CD8-positive, alpha-beta memory T cell (primary cell): ENCODE measurements at regions not wholly inside any gene's neighbourhood (a gene's known extent, or its start where the extent isn't known, plus 50 kb on each side); places are given as distances from the start of the nearest gene placed in this dataset.

Experiments
- CTCF ChIA-PET: fragments of 350-600 bp; sonication (Branson Sonifier 250); formaldehyde crosslinking; loops from one replicate; lab custom pipeline; 2021; ENCODE audit warnings: antibody characterized with exemption; lab: Charles Lee
- POLR2A ChIA-PET: fragments of 350-600 bp; sonication (Branson Sonifier 250); formaldehyde crosslinking; loops from one replicate; lab custom pipeline; 2021; ENCODE audit warnings: antibody characterized with exemption; lab: Charles Lee
- DNase-seq, 5 donors: peaks; one replicate each; pipeline versions ENCODE4 v3.0.0 to v3.0.0-alpha.2; 2020 to 2022; ENCODE audit warnings: mixed read lengths in 1 of 5
- H3K27ac ChIP-seq: one replicate; pipeline ENCODE4 v1.7.0; 2013; ENCODE audit warnings: low read depth, mild to moderate bottlenecking, low read length, moderate library complexity
- H3K27me3 ChIP-seq: 2 replicates; pipeline ENCODE4 v1.7.0; 2013; ENCODE audit warnings: low read length, mild to moderate bottlenecking; ENCODE audit not compliant: insufficient read depth, poor library complexity, severe bottlenecking
- H3K36me3 ChIP-seq: 2 replicates; pipeline ENCODE4 v1.7.0; 2013; ENCODE audit warnings: mild to moderate bottlenecking, low read length, moderate library complexity; ENCODE audit not compliant: insufficient read depth
- H3K4me1 ChIP-seq: 2 replicates; pipeline ENCODE4 v1.7.0; 2013; ENCODE audit warnings: mild to moderate bottlenecking, low read length, moderate library complexity; ENCODE audit not compliant: insufficient read depth
- H3K4me3 ChIP-seq: 2 replicates; pipeline ENCODE4 v1.7.0; 2013; ENCODE audit warnings: mild to moderate bottlenecking, low read length
- H3K9me3 ChIP-seq: 2 replicates; pipeline ENCODE4 v1.7.0; 2013; ENCODE audit warnings: mild to moderate bottlenecking, low read length
- H3K27ac Mint-ChIP-seq, 8 donors: one replicate each; pipeline ENCODE4 v1.8.0; 2020 to 2021; ENCODE audit warnings: mixed read lengths in 8 of 8, mild to moderate bottlenecking in 6 of 8, inconsistent platforms in 3 of 8, moderate library complexity in 3 of 8
- H3K27me3 Mint-ChIP-seq, 2 donors: one replicate each; pipeline ENCODE4 v1.8.0; 2020 to 2021; ENCODE audit warnings: mixed read lengths in 2 of 2, mild to moderate bottlenecking in 1 of 2, moderate library complexity in 1 of 2
- H3K36me3 Mint-ChIP-seq, 3 donors: one replicate each; pipeline ENCODE4 v1.8.0; 2020 to 2021; ENCODE audit warnings: mixed read lengths in 3 of 3, inconsistent platforms in 1 of 3, mild to moderate bottlenecking in 1 of 3
- H3K4me1 Mint-ChIP-seq, 3 donors: one replicate each; pipeline ENCODE4 v1.8.0; 2020 to 2021; ENCODE audit warnings: mixed read lengths in 3 of 3, inconsistent platforms in 1 of 3, mild to moderate bottlenecking in 1 of 3
- H3K4me3 Mint-ChIP-seq, 7 donors: one replicate each; pipeline ENCODE4 v1.8.0; 2020 to 2021; ENCODE audit warnings: mixed read lengths in 7 of 7, mild to moderate bottlenecking in 6 of 7, moderate library complexity in 4 of 7, inconsistent platforms in 2 of 7
- H3K9me3 Mint-ChIP-seq, 5 donors: one replicate each; pipeline ENCODE4 v1.8.0; 2020 to 2022; ENCODE audit warnings: mixed read lengths in 5 of 5, mild to moderate bottlenecking in 3 of 5, moderate library complexity in 2 of 5, inconsistent platforms in 1 of 5

DNA sequence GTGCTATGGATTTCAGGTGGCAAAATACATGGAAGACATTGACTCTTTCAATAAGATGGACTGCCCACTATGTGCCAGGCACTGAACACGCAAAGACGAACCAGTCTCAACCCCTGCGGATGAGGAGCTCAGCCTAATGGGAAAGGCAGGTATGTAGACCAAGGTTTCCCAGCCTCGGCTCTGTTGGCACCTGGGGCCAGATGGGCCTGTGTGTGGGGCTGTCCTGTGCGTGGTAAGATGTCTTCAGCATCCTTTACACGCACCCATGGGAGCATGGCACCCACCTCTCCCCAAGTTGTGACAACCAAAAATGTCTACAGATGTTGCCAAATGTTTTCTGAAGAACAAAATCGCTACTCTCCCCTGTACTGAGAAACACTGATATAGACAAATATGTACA is 82.6 kb upstream of the FOXQ1 start:
- peaks cover 13 to 14% of the 10 kb centered on the region in 2 donors for H3K27me3 Mint-ChIP-seq
- H3K9me3 Mint-ChIP-seq, result no peaks in the 10 kb centered on the region
- Histone ChIP-seq H3K36me3 (no peaks in the 10 kb centered on the region), H3K4me3 (no peak overlapping the region), H3K4me1 (no peaks in the 10 kb centered on the region), H3K27ac (no peak overlapping the region), H3K27me3 (no peaks in the 10 kb centered on the region), H3K9me3 (no peaks in the 10 kb centered on the region)
- DNase-seq, result no peak
- CTCF ChIA-PET, result no interaction called here
- no peak overlapping the region for H3K4me3 Mint-ChIP-seq
- no peaks in the 10 kb centered on the region for H3K36me3 Mint-ChIP-seq
- POLR2A ChIA-PET, result no interaction called here
- no peak overlapping the region for H3K27ac Mint-ChIP-seq
- H3K4me1 Mint-ChIP-seq, result no peaks in the 10 kb centered on the region

DNA sequence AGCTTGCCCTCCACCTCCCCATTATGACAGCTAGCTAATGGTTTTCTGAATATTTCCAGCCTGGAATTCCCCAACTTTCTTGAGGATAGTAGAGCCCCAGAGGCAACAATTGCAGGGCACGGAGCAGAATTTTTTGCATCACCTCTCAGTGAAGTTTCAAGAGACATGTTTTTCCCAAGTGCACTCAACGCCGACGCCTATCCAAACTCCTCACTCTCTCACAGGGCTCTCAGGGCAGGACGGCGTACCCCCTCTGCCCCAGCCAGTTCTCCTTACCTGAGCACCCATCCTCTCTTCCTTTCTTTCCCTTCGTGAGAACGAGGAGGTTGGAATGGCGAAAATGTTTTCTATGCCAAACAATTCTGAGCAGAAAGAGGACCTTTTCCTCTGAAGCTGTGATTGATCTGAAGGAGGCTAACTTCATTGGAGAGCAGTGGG is 83.1 kb upstream of the FOXQ1 start:
- no peak overlapping the region for H3K4me3 Mint-ChIP-seq
- no peak for DNase-seq
- ChIA-PET CTCF (no interaction called here), POLR2A (no interaction called here)
- Histone ChIP-seq H3K4me3 (no peak overlapping the region), H3K27ac (no peak overlapping the region), H3K36me3 (no peaks in the 10 kb centered on the region), H3K9me3 (no peaks in the 10 kb centered on the region), H3K4me1 (no peaks in the 10 kb centered on the region), H3K27me3 (no peaks in the 10 kb centered on the region)
- no peaks in the 10 kb centered on the region for H3K9me3 Mint-ChIP-seq
- H3K4me1 Mint-ChIP-seq, result no peaks in the 10 kb centered on the region
- H3K27me3 Mint-ChIP-seq, result peaks cover 10 to 13% of the 10 kb centered on the region in 2 donors
- H3K27ac Mint-ChIP-seq, result no peak overlapping the region
- H3K36me3 Mint-ChIP-seq, result no peaks in the 10 kb centered on the region

DNA sequence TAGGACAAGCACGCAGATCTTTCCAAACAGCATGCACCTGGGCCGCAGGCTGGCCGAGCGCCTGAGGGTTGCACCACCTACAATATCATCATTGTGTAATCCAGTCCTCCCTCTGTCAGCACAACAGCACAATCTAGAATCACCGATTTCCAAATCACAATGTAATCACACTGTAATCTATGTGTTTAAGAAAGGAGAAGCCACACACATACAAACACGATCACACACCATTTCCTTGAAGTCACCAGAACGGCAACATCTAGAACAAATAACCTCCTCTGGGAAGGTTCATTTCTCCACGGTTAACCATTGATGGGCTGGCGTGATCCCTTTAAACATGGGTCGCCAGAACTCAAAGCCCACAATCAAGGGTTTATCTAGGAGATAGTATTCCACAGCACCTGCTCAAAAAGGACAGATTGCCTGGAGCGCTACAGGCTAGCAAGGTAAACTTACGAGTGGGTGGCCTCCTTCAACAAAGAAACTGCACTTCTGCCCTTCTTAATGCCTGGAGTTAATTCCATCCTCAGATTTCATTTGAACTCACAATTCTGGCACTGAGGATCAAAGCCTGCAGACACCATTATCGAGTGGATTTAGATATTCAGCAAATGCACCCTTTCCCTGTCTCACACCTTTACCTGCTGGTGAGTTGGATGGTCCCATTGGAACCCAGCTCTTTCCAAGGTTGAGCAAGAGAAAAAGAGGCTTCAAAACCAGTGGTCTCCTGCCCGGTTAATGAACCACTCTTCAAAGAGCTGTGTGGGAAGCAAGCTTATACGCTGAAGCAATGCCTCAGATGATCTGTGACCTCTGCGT is 83.8 kb upstream of the FOXQ1 start:
- no peak for DNase-seq
- H3K27ac ChIP-seq, result no peak overlapping the region
- peaks cover 10 to 13% of the 10 kb centered on the region in 2 donors for H3K27me3 Mint-ChIP-seq
- H3K4me3 Mint-ChIP-seq, result no peak overlapping the region
- H3K4me1 Mint-ChIP-seq, result no peaks in the 10 kb centered on the region
- H3K4me3 ChIP-seq, result no peak overlapping the region
- no peak overlapping the region for H3K27ac Mint-ChIP-seq
- ChIA-PET CTCF (no interaction called here), POLR2A (no interaction called here)
- H3K27me3 ChIP-seq, result no peaks in the 10 kb centered on the region
- H3K36me3 Mint-ChIP-seq, result no peaks in the 10 kb centered on the region
- no peaks in the 10 kb centered on the region for H3K9me3 Mint-ChIP-seq
- no peaks in the 10 kb centered on the region for H3K4me1 ChIP-seq
- no peaks in the 10 kb centered on the region for H3K9me3 ChIP-seq
- no peaks in the 10 kb centered on the region for H3K36me3 ChIP-seq

DNA sequence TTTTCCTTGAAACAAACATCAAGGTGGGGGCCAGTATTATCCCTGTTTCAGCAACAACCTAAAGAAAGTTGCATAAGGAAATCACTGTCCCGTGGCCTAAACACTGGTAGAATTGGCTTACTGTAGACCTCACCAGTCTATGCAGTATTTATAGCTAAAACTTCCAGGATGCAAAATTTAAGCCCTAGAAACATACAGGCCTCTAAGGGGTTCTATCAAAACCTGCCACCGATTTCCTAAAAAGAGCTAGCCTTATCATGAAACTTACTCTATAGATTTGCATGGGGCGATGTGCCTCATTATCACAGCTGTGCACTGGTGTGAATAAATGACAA is 84.3 kb upstream of the FOXQ1 start:
- no peaks in the 10 kb centered on the region for H3K4me1 ChIP-seq
- H3K27ac ChIP-seq, result no peak overlapping the region
- ChIA-PET CTCF (no interaction called here), POLR2A (no interaction called here)
- no peaks in the 10 kb centered on the region for H3K36me3 ChIP-seq
- H3K27me3 ChIP-seq, result no peaks in the 10 kb centered on the region
- H3K4me3 Mint-ChIP-seq, result no peak overlapping the region
- H3K9me3 ChIP-seq, result no peaks in the 10 kb centered on the region
- no peaks in the 10 kb centered on the region for H3K4me1 Mint-ChIP-seq
- peaks cover 10 to 12% of the 10 kb centered on the region in 2 donors for H3K27me3 Mint-ChIP-seq
- no peaks in the 10 kb centered on the region for H3K36me3 Mint-ChIP-seq
- H3K9me3 Mint-ChIP-seq, result no peaks in the 10 kb centered on the region
- no peak overlapping the region for H3K4me3 ChIP-seq
- no peak for DNase-seq
- no peak overlapping the region for H3K27ac Mint-ChIP-seq

DNA sequence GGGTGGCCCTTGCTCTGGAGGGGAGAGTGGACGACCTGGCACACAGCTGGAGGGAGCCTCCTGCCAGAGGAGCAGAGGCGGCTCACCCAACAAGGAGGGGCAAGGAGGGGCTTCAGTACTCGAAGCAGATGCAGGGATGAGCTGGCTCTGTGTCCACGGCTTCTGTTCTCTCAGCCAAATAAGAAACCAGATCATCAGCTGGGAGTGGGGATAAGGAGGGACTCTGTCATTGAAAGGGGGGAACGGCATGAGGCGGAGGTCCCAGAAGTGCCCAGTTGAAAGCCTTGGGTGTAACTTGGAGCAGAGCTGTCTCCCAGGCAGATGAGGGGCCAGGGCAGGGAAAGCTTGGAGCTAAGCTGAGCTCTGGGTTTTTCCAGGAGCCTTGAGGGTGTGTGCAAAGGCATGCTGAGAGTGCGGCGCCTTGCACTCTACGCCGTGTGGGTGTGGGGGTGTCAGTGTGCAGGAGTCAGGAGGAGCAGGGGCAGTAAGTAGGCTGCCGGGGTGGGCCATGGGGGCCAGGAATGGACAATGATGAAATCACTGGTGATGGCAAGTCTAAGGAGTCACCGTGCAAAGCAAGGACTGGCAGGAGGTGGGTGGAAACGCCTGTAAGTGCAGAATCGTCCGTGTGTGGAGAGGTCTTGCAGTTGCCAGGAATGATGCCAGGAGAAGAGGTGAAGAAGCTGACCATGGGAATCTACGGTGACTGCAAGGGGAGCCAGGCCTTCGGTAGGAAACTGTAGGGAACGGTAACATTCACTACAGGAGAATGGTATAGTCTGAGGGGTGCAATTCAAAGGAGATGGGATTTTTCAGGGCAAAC is 85.4 kb upstream of the FOXQ1 start:
- H3K4me1 ChIP-seq, result no peaks in the 10 kb centered on the region
- H3K4me3 Mint-ChIP-seq, result no peak overlapping the region
- H3K36me3 ChIP-seq, result no peaks in the 10 kb centered on the region
- H3K27ac ChIP-seq, result no peak overlapping the region
- H3K27ac Mint-ChIP-seq, result peak overlapping the region in 1 of 8 donors; percentile 13
- H3K9me3 ChIP-seq, result no peaks in the 10 kb centered on the region
- no peak overlapping the region for H3K4me3 ChIP-seq
- no peaks in the 10 kb centered on the region for H3K4me1 Mint-ChIP-seq
- no peaks in the 10 kb centered on the region for H3K36me3 Mint-ChIP-seq
- H3K27me3 Mint-ChIP-seq, result peaks cover 4 to 10% of the 10 kb centered on the region in 2 donors
- H3K9me3 Mint-ChIP-seq, result no peaks in the 10 kb centered on the region
- no peak for DNase-seq
- POLR2A ChIA-PET, result no interaction called here
- CTCF ChIA-PET, result no interaction called here
- H3K27me3 ChIP-seq, result no peaks in the 10 kb centered on the region

DNA sequence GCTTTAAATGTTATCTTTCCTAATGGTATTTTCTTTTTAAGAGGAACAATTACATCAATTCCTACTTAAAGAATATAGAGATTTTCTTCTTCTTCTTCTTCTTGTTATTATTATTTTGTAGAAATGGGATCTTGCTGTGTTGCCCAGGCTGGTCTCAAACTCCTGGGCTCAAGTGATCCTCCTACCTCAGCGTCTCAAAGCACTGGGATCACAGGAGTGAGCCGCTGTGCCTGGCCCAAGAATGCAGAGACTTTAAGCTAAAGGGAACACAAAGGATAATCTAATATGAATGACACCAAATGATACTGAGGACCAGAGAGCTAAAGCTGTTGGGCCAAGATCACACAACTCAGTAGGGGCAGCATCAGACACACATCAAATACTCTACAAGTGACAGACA is 87.4 kb upstream of the FOXQ1 start:
- Mint-ChIP-seq H3K27ac (no peak overlapping the region), H3K27me3 (peaks cover 1 to 15% of the 10 kb centered on the region in 2 donors), H3K36me3 (no peaks in the 10 kb centered on the region), H3K4me3 (no peak overlapping the region), H3K4me1 (no peaks in the 10 kb centered on the region), H3K9me3 (no peaks in the 10 kb centered on the region)
- Histone ChIP-seq H3K36me3 (no peaks in the 10 kb centered on the region), H3K27ac (no peak overlapping the region), H3K4me1 (no peaks in the 10 kb centered on the region), H3K9me3 (no peaks in the 10 kb centered on the region), H3K27me3 (no peaks in the 10 kb centered on the region), H3K4me3 (no peak overlapping the region)
- ChIA-PET POLR2A (no interaction called here), CTCF (no interaction called here)
- DNase-seq, result no peak

DNA sequence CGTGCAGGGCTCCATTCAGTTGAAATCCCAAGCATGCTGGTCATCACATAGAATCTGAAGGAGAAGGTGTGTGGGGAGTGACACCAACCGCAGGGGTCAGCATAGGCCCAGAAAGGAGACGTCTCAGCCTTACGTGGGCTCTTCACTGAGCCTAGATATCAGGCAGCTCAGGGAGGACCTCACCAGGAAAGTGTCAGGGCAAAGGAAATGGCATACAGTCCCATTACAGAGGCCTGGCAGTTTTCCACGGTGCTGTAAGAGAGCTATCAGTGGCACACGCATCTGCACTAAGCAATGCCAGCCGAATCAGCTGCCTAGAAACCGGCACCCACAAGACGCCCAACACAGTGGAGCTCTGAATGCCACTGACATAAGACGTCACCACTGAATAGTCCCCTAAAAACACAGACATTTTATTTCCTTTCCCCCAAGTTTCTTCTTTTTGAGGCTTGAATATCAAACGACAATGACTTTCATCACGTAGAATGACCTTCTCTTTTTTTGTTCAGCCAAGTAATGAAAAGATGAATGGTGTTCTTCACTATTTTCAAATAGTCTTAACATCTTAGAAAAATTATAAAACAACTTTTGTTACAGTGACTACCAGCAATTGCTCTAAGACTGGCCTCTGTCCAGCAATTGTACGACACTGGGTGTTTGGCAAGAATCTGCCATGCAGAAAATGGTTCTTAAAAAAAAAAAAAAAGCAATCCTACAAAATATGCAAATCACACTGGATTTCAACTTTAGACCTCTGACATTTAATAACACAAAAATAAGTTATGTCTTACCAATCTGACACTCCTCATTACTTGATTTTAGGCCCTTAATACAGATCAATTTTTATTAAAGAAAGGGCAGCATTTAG is 88.9 kb upstream of the FOXQ1 start:
- Histone ChIP-seq H3K9me3 (no peaks in the 10 kb centered on the region), H3K36me3 (no peaks in the 10 kb centered on the region), H3K27ac (no peak overlapping the region), H3K4me3 (no peak overlapping the region), H3K27me3 (peaks cover 3% of the 10 kb centered on the region), H3K4me1 (no peaks in the 10 kb centered on the region)
- Mint-ChIP-seq H3K4me1 (no peaks in the 10 kb centered on the region), H3K4me3 (no peak overlapping the region), H3K36me3 (no peaks in the 10 kb centered on the region), H3K27me3 (peaks cover 2 to 16% of the 10 kb centered on the region in 2 donors), H3K27ac (no peak overlapping the region), H3K9me3 (no peaks in the 10 kb centered on the region)
- ChIA-PET CTCF (no interaction called here), POLR2A (no interaction called here)
- no peak for DNase-seq

DNA sequence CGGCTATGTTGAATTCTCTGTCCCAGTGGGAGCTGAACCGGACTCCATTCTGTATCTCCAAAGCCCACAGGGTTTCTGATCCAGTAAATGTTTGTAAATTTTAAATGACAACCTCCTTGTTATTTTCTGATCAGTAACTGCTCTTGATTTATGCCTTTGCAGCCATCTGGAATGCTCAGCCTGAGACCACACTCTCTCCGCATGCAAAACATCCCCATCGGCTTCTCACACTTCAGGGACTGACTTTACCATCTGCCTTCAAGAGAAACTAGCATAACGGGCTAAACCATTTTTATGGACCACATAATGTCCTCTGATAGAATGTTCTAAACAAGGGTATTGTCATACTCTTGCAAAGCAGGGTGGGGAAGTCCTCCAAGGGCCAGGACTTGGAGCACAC is 94.5 kb upstream of the FOXQ1 start:
- Histone ChIP-seq H3K4me1 (no peaks in the 10 kb centered on the region), H3K36me3 (no peaks in the 10 kb centered on the region), H3K27ac (no peak overlapping the region), H3K27me3 (peaks cover 3% of the 10 kb centered on the region), H3K4me3 (no peak overlapping the region), H3K9me3 (no peaks in the 10 kb centered on the region)
- CTCF ChIA-PET, result no interaction called here
- H3K4me3 Mint-ChIP-seq, result no peak overlapping the region
- H3K27me3 Mint-ChIP-seq, result peaks cover 3 to 16% of the 10 kb centered on the region in 2 donors
- no peak overlapping the region for H3K27ac Mint-ChIP-seq
- H3K4me1 Mint-ChIP-seq, result no peaks in the 10 kb centered on the region
- POLR2A ChIA-PET, result no interaction called here
- no peaks in the 10 kb centered on the region for H3K9me3 Mint-ChIP-seq
- no peak for DNase-seq
- no peaks in the 10 kb centered on the region for H3K36me3 Mint-ChIP-seq
